CD14-positive monocyte (primary cell): ENCODE measurements at regions not wholly inside any gene's neighbourhood (a gene's known extent, or its start where the extent isn't known, plus 50 kb on each side); places are given as distances from the start of the nearest gene placed in this dataset.

ENCODE experiments used
- DNase-seq, 3 donors: peaks; one replicate each; pipeline ENCODE4 v3.0.0-alpha.2; 2011 to 2022
- H2AFZ ChIP-seq: 2 replicates; pipeline ENCODE4 v1.6.0; 2012; ENCODE audit warnings: mild to moderate bottlenecking, low read depth, low read length, inconsistent platforms; ENCODE audit not compliant: insufficient read depth, poor library complexity, severe bottlenecking
- H3K27ac ChIP-seq, 2 donors: 1 replicate in 1 of 2; 2 replicates in 1 of 2; pipeline ENCODE4 v1.5.1; 2012 to 2013; ENCODE audit warnings: low read length in 2 of 2, control low read depth in 1 of 2, inconsistent platforms in 1 of 2, low read depth in 1 of 2, mild to moderate bottlenecking in 1 of 2
- H3K27me3 ChIP-seq, 2 donors: one replicate each; pipeline versions ENCODE4 v1.6.0 to v1.6.1; 2011 to 2013; ENCODE audit warnings: low read length in 2 of 2; ENCODE audit not compliant: control insufficient read depth in 2 of 2, insufficient read depth in 2 of 2
- H3K36me3 ChIP-seq, 2 donors: replicated peaks in 1 of 2; 1 replicate in 1 of 2; 2 replicates in 1 of 2; pipeline versions ENCODE4 v1.5.1 to v1.6.1; 2012 to 2013; ENCODE audit warnings: low read length in 2 of 2, control low read depth in 1 of 2, inconsistent platforms in 1 of 2, mild to moderate bottlenecking in 1 of 2; ENCODE audit not compliant: insufficient read depth in 2 of 2, control insufficient read depth in 1 of 2
- H3K4me1 ChIP-seq, 2 donors: 1 replicate in 1 of 2; 2 replicates in 1 of 2; pipeline versions ENCODE4 v1.5.1 to v1.6.1; 2012 to 2013; ENCODE audit warnings: low read length in 2 of 2, control low read depth in 1 of 2, inconsistent platforms in 1 of 2, mild to moderate bottlenecking in 1 of 2, moderate library complexity in 1 of 2; ENCODE audit not compliant: insufficient read depth in 2 of 2, control insufficient read depth in 1 of 2
- H3K4me2 ChIP-seq: replicated peaks from 2 replicates; pipeline ENCODE3; 2012; ENCODE audit warnings: low read length, moderate library complexity, mild to moderate bottlenecking; ENCODE audit not compliant: poor library complexity, severe bottlenecking; ENCODE audit errors: extremely low read depth
- H3K4me3 ChIP-seq, 3 experiments: fragments of 200-600 bp in 1 of 3; sonication (generic) in 1 of 3; replicated peaks in 1 of 3; 1 replicate in 2 of 3; 2 replicates in 1 of 3; pipeline ENCODE4 v1.5.1; 2011 to 2013; ENCODE audit warnings: low read length in 3 of 3, mild to moderate bottlenecking in 3 of 3, control low read depth in 2 of 3, low read depth in 2 of 3, inconsistent platforms in 1 of 3, moderate library complexity in 1 of 3
- H3K79me2 ChIP-seq: 2 replicates; pipeline ENCODE4 v1.6.0; 2012; ENCODE audit warnings: mild to moderate bottlenecking, control low read depth, inconsistent platforms, low read length, moderate library complexity; ENCODE audit not compliant: insufficient read depth
- H3K9ac ChIP-seq: 2 replicates; pipeline ENCODE4 v1.6.0; 2017; ENCODE audit warnings: low read length, mild to moderate bottlenecking; ENCODE audit not compliant: insufficient read depth, poor library complexity, severe bottlenecking
- H3K9me3 ChIP-seq, 2 donors: replicated peaks in 1 of 2; 1 replicate in 1 of 2; 2 replicates in 1 of 2; pipeline versions ENCODE4 v1.5.1 to v1.6.1; 2012 to 2013; ENCODE audit warnings: low read length in 2 of 2, control low read depth in 1 of 2; ENCODE audit not compliant: control insufficient read depth in 1 of 2, insufficient read depth in 1 of 2
- H4K20me1 ChIP-seq: 2 replicates; pipeline ENCODE4 v1.6.0; 2012; ENCODE audit warnings: mild to moderate bottlenecking, low read length, control low read depth, moderate library complexity; ENCODE audit not compliant: insufficient read depth
- H3K27ac Mint-ChIP-seq, 7 donors: one replicate each; pipeline ENCODE4 v1.8.0; 2020; ENCODE audit warnings: mild to moderate bottlenecking in 7 of 7, mixed read lengths in 7 of 7, moderate library complexity in 6 of 7, inconsistent platforms in 2 of 7
- H3K27me3 Mint-ChIP-seq, 3 donors: one replicate each; pipeline ENCODE4 v1.8.0; 2021 to 2022; ENCODE audit warnings: low read depth in 3 of 3, mild to moderate bottlenecking in 3 of 3, mixed read lengths in 3 of 3, moderate library complexity in 3 of 3, inconsistent platforms in 1 of 3
- H3K36me3 Mint-ChIP-seq, 2 donors: one replicate each; pipeline ENCODE4 v1.8.0; 2020; ENCODE audit warnings: mixed read lengths in 2 of 2, inconsistent platforms in 1 of 2, mild to moderate bottlenecking in 1 of 2
- H3K4me1 Mint-ChIP-seq: one replicate; pipeline ENCODE4 v1.8.0; 2020; ENCODE audit warnings: mild to moderate bottlenecking, mixed read lengths
- H3K4me3 Mint-ChIP-seq, 2 donors: one replicate each; pipeline ENCODE4 v1.8.0; 2020; ENCODE audit warnings: mild to moderate bottlenecking in 2 of 2, mixed read lengths in 2 of 2, moderate library complexity in 1 of 2
- H3K9me3 Mint-ChIP-seq, 7 donors: one replicate each; pipeline ENCODE4 v1.8.0; 2020 to 2022; ENCODE audit warnings: mixed read lengths in 7 of 7, mild to moderate bottlenecking in 6 of 7, moderate library complexity in 6 of 7, inconsistent platforms in 2 of 7
- CTCF ChIP-seq: fragments of 200-600 bp; IDR thresholded peaks from one replicate; pipeline ENCODE4 v1.8.0; 2022; ENCODE audit warnings: antibody characterized with exemption, mild to moderate bottlenecking
- WGBS: methylation state at CpG from one replicate; pipeline ENCODE4 v1.1.5; 2013; ENCODE audit warnings: missing lambda C conversion rate; ENCODE audit not compliant: insufficient coverage; 5-methylcytosine and 5-hydroxymethylcytosine counted together
- intact Hi-C, 2 donors: fragments of 100-400 bp; cut with micrococcal nuclease; formaldehyde crosslinking; loops; one replicate each; pipeline versions ENCODE4 v1.15.0 to v1.15.1; 2023

GRCh38 chr2:164028814-164029534 is 293.2 kb upstream of the FIGN start:
- Histone ChIP-seq H4K20me1 (no peaks in the 10 kb centered on the region), H3K27me3 (no peaks in the 10 kb centered on the region), H3K4me1 (no peaks in the 10 kb centered on the region), H3K27ac (no peak overlapping the region), H2AFZ (no peak overlapping the region), H3K9me3 (no peaks in the 10 kb centered on the region), H3K79me2 (no peaks in the 10 kb centered on the region), H3K4me3 (no peak overlapping the region), H3K9ac (no peak overlapping the region), H3K36me3 (no peaks in the 10 kb centered on the region), H3K4me2 (no peak overlapping the region)
- no CpG with 5 or more reads among the region's 7 CpGs for WGBS
- intact Hi-C loops: no loop called here
- Mint-ChIP-seq H3K4me3 (no peak overlapping the region), H3K36me3 (no peaks in the 10 kb centered on the region), H3K4me1 (no peaks in the 10 kb centered on the region), H3K27me3 (no peaks in the 10 kb centered on the region), H3K9me3 (peaks cover 0 to 8% (median under 1%) of the 10 kb centered on the region in 7 donors), H3K27ac (no peak overlapping the region)
- no peak for TF ChIP-seq CTCF
- DNase-seq: no peak

- no peak for TF ChIP-seq CTCF
- no peak for DNase-seq
- peaks cover 0 to 17% (median 3%) of the 10 kb centered on the region in 7 donors for H3K9me3 Mint-ChIP-seq
- H3K36me3 ChIP-seq: no peaks in the 10 kb centered on the region
- intact Hi-C loops: no loop called here
- no peak overlapping the region for H3K27ac ChIP-seq
- no peaks in the 10 kb centered on the region for H4K20me1 ChIP-seq
- H3K4me2 ChIP-seq: no peak overlapping the region
- no peak overlapping the region for H3K27ac Mint-ChIP-seq
- H3K4me1 ChIP-seq: no peaks in the 10 kb centered on the region
- no peak overlapping the region for H2AFZ ChIP-seq
- H3K9ac ChIP-seq: no peak overlapping the region
- no peaks in the 10 kb centered on the region for H3K79me2 ChIP-seq
- H3K9me3 ChIP-seq: no peaks in the 10 kb centered on the region
- H3K4me3 ChIP-seq: no peak overlapping the region
- no peaks in the 10 kb centered on the region for H3K27me3 ChIP-seq
- H3K4me3 Mint-ChIP-seq: no peak overlapping the region
- H3K27me3 Mint-ChIP-seq: no peaks in the 10 kb centered on the region
- H3K4me1 Mint-ChIP-seq: no peaks in the 10 kb centered on the region
- H3K36me3 Mint-ChIP-seq: no peaks in the 10 kb centered on the region
- no CpG with 5 or more reads among the region's 2 CpGs for WGBS
Measured at GRCh38 chr2:164024396-164024795, 288.6 kb upstream of the FIGN start.
